CD4-positive, alpha-beta T cell treated with Interleukin-4 for 1 hour (primary cell): ENCODE measurements at regions not wholly inside any gene's neighbourhood (a gene's known extent, or its start where the extent isn't known, plus 50 kb on each side); places are given as distances from the start of the nearest gene placed in this dataset.
"Not testable (repeated sequence)": the region's sequence is repeated elsewhere in the genome, so short reads cannot be mapped to it uniquely, and the experiment has no call there.

Experiments used
- DNase-seq, 2 donors: peaks; one replicate each; pipeline ENCODE4 v3.0.0-alpha.2; 2020 to 2022

DNA sequence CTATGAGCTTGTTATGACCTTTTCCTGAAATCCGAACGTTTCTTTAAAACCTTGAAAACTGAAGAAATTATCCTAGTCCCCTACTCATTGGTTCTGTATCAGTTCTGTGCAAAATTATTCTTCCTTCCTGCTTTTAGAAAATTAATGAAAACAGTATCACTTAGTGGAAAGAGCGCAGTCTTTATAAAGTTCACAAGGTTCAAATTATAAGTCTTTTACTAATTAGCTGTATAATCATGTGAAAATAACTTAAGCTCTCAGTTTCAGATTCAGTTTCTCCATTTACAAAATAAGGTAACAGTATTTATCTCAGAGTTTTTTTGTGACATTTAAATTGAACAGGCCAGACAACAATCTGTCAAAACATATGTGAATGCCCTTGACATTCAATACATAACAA is 306.1 kb downstream of the ADAMTS20 start:
- DNase-seq = no peak

DNA sequence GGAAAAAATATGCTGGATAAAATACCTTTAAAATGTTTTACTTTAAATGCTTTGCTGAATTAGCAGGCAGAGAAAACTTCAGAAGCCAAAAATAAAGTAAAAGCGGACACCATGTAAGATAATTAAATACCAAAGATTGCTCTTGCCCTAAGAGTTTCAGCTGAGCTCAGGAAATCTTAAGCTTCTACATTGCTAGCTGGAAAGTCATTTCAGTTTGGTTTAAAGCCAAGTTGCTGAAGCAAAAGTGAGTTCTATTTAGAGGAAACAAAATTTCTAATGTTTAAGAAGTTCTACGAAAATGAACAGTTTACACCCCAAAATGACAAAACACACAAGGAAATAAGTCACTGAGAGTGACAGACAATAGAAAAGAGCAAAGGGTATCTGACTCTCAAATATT is 310.0 kb downstream of the ADAMTS20 start:
- no peak for DNase-seq

- no peak for DNase-seq
These were observed 313.7 kb downstream of the ADAMTS20 start for GRCh38 chr12:43238281-43238680.

DNA sequence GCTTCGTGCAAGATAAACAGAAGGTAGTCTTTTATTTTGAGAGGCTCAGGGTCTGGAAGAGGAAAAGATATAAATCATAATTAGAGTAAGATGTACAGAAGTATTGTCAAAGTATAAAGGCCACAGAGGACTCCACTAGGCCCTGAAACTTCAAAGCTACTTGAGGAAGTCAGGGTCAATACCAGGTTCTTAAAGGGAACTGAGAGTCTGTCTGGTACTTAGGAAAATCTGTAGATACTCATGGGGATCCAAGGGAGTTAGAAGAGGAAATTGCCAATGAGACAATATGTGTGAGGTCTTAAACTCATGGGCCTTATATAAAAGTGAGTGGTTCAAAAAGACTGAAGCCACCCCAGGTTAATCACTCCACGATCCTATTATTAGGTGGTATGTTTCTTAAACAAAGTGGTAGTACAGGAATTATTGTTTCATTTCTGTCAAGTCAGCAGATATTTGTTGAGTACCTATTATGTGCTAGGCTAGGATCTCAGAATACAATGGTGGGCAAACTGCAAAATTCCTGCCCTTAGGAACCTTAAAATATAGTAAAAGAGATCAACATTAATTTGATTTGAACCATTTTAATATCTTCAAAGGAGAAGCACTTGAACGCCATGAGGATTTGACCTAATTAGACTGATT is 314.6 kb downstream of the ADAMTS20 start:
- DNase-seq = no peak

- DNase-seq = no peak
These were observed 316.3 kb downstream of the ADAMTS20 start for GRCh38 chr12:43235721-43236120.

DNA sequence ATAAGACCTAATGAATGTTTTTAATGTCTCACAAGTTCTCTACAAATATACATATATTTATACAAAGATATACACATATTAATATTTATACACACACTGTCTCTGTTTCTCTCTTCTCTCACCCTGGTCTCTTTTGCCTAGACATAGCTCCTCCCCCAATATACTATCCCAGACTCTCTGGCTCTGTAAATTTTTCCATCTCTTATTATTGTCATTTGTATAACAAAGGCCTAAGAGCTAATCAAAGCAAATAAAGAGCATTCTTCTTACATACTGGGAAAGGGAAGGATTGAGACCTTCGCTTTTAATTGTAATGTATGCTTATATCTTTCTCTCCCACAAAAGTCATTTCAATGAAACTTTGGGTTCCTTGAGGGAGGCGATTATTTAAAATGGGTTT is 318.1 kb downstream of the ADAMTS20 start:
- no peak for DNase-seq

DNA sequence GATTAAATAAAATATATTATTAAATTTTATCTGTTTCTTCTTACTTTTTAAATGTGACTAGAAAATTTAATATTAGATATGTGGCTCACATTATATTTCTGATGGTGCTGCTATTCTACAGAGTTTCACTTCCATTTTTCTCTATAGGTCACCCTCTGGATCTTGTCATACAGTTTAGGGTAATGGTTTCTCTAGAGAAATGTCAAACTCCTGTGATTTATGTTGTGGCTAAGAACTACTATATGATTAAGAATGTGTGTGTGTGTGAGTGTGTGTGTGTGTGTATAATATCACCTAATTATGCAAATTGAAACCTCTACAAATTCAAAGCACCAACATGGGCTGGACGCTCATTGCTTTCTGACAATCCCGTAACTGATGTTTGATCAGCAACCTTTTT is 325.9 kb downstream of the ADAMTS20 start:
- no peak for DNase-seq

GRCh38 chr12:43224190-43224805 is 327.7 kb downstream of the ADAMTS20 start:
- not testable (repeated sequence) for DNase-seq

DNA sequence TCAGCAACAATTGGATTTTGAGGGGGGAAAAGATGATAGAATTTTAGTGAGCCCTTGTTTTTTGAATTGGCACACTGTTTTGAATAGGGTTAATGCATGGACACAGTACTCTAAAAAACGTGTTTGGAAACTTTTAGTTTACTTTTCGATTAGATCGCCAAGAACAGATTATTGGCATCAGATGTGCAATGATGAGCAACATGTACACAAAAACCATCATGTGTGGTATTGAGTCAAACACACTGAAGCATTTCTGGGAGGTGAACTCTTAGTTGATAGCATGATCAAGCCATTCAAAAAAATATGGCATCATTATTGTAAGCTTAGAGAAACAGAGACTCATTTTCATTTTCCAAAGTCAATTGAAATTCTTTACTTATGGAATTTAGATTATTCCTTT is 329.2 kb downstream of the ADAMTS20 start:
- no peak for DNase-seq

DNA sequence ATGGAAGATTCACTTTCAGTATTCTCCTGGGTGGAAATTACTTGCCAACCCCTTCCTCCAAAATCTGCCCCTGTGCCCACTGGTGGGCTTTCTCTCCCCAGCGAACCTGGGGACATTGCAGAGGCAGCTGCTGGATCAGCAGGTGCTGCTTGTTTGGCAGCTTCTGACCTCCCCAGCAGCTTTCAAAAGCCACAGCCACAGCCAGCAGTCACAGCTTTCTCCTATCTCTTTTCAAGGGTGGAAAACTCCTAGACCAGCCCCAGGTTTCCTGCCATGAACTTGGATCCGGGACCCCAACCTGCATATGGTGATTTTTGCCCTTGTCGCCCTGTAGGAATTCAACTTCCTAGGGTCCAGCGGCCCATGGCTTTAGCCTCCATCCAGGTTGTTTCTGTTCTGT is 330.8 kb downstream of the ADAMTS20 start:
- no peak for DNase-seq

DNA sequence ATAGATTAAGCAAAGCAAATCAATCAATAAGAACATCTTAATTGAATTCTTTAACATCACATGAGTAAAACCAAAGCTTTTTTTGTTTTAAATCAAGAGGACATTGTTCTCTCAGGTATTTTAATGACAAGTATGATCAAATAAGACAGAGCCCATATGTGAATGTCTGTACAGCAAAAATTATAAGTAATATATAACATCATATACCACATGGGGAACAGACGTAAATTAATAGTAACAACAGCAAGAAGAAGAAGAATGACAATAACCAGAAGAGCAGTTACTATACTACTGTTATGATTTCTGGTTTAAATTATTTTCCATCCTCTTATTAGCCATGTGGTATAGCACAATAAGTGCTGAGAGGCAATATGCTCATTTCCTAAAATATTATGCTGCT is 335.5 kb downstream of the ADAMTS20 start:
- no peak for DNase-seq

DNA sequence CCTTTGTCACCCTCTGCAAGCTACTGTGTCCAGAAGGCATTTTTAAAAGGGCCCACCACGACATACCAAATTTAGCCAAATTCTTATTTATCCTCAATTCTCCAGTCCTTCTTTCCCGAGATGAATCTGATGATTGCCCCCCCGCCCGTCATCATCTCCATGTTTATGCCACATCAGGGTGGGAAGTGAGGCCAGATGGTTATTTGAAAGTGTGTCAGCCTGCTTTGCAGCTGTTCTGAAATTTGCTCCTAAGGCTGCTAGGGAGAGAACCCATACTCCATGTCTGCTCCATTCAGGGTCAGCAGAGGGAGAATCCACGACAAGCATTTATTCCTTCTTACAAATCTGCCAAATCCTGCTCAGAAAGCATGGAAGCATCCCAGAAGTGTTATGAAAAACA is 337.8 kb downstream of the ADAMTS20 start:
- DNase-seq = no peak

DNA sequence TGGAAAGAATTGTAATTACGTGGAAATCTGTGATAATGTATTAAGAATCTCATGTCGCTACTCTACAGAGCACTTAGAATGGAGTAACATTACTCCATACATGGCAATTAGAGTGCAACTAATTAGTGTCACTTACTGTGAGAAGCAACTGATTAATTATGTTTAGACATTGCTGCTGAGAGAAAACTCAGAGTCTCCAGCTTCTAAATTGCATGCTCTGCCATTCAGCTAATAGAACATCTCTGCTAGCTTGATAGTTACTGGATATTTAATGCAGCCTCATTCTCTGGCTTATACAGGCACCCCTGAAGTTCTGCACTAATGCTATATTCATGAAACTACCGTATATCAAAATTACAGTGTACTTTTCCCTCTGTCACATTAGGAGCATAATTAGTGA is 338.4 kb downstream of the ADAMTS20 start:
- DNase-seq = no peak

GRCh38 chr12:43210485-43211192 is 341.4 kb downstream of the ADAMTS20 start:
- no peak for DNase-seq

DNA sequence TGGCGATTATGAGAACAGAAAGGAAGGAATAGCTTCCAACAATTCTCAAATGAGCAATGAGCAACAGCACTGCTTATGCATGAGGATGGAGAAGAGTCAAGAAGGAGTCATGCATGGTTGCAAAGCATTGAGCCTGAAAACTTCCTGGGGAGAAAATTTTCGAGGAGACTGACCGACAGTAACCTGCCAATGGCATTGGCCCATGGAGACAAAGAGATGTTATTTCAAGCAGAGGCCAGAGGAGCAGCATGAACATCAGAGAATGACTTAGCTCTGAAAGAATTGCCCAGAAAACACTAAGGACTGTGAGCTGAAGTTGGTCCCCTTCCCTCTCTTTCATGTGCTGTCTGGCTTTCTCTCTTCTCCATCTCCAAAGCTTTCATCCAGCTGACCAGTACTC is 343.4 kb downstream of the ADAMTS20 start:
- DNase-seq = no peak

GRCh38 chr12:43208221-43208620 is 343.8 kb downstream of the ADAMTS20 start:
- DNase-seq = no peak

DNA sequence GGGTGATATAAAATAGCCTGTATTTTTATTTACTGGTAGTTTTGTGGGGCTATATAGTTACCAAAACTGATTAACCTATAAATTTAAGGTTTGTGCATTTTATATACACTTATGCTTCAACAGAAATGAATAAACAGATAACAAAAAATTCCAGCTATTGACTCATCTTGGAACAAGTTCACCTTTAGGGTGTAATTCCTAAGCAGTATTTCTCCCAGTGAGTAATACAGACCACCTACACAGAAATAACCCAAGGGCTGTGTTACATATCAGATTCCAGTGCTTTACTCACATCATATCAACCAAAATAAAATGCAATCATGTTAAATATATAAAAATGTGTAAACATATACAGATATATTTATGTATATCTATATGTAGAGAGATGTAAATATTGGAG is 345.6 kb downstream of the ADAMTS20 start:
- DNase-seq = no peak

GRCh38 chr12:43198608-43199007 is 353.4 kb downstream of the ADAMTS20 start:
- DNase-seq = no peak

- no peak for DNase-seq
These were observed 355.6 kb downstream of the ADAMTS20 start for GRCh38 chr12:43196268-43196907.

GRCh38 chr12:43193096-43193495 is 358.9 kb downstream of the ADAMTS20 start:
- not testable (repeated sequence) for DNase-seq

GRCh38 chr12:43192442-43192841 is 359.6 kb downstream of the ADAMTS20 start:
- not testable (repeated sequence) for DNase-seq

DNA sequence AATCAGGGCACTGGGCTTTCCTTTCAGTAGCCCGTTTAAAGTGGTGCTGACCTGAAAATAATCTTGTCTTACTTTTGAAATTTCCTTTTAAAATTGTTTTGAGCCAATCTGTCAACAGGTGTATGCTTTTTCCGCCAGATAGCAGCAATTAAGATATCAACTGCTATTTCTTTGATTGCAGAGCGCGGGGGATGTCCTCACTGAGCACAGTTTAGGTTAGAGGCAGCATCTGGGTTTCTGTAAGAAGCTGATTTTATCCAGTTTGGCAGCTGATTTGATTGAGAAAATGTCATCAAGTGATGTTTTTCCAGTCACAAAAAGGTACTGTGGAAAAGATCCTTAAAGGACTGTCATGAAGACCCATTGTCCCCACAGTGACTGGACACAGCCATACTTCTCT is 371.8 kb downstream of the ADAMTS20 start:
- DNase-seq = no peak

- no peak for DNase-seq
These were observed 372.5 kb downstream of the ADAMTS20 start for GRCh38 chr12:43179486-43179885.

DNA sequence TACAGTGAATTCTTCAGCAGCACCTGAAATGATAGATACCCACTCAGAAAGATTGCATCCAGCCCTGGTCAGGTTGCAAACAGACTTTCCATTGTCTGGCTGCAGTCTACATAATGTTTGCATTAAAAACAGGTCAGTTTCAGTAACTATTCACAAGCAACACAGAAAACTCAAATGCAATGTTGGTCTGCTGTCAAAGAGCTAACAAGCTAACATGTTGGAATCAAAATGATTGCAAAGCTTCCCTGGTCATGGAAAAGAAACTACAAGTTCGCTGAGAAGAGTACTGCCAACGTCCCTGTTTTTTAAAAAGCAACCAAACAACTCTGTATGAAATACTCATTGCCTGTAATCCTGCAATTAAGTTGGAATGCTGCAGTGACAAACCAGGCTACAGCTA is 374.7 kb downstream of the ADAMTS20 start:
- DNase-seq = no peak
